ENCODE measurements at regions not wholly inside any gene's neighbourhood (a gene's known extent, or its start where the extent isn't known, plus 50 kb on each side); places are given as distances from the start of the nearest gene placed in this dataset.

DNA sequence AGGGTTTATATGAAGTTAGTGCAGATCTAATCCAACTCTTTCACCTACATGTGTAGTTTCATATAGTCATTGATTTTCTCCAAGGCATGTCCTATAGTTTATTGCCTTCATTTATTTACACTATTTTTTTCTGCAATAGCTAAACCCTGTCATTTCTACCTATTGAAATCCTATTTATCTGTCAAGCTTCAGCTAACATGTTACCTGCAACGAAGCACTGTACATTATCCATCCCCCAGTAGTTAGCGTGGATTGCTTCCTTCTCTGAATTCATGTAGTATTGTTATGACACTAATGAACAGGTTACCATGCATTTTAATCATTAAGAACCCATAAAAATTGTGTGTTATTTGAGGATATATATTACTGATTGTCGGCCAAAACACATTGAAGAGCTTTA lies 742.9 kb upstream of the PCDH20 start:
- TF ChIP-seq, protein P1, sequence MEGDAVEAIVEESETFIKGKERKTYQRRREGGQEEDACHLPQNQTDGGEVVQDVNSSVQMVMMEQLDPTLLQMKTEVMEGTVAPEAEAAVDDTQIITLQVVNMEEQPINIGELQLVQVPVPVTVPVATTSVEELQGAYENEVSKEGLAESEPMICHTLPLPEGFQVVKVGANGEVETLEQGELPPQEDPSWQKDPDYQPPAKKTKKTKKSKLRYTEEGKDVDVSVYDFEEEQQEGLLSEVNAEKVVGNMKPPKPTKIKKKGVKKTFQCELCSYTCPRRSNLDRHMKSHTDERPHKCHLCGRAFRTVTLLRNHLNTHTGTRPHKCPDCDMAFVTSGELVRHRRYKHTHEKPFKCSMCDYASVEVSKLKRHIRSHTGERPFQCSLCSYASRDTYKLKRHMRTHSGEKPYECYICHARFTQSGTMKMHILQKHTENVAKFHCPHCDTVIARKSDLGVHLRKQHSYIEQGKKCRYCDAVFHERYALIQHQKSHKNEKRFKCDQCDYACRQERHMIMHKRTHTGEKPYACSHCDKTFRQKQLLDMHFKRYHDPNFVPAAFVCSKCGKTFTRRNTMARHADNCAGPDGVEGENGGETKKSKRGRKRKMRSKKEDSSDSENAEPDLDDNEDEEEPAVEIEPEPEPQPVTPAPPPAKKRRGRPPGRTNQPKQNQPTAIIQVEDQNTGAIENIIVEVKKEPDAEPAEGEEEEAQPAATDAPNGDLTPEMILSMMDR (IDR thresholded peaks at IDR 0.05), result no peak
- TF ChIP-seq POLR2A (IDR thresholded peaks at IDR 0.05), result no peak
- no peak for TF ChIP-seq POLR2AphosphoS5 (IDR thresholded peaks at IDR 0.05)

All from prostate gland (tissue), 2 donors.